GM19240 (cell line): ENCODE measurements at regions not wholly inside any gene's neighbourhood (a gene's known extent, or its start where the extent isn't known, plus 50 kb on each side); places are given as distances from the start of the nearest gene placed in this dataset.
"Not testable (repeated sequence)": the region's sequence is repeated elsewhere in the genome, so short reads cannot be mapped to it uniquely, and the experiment has no call there.

Experiments
- DNase-seq: peaks from one replicate; pipeline ENCODE4 v3.0.0; 2011; ENCODE audit warnings: low spot score; ENCODE audit not compliant: insufficient read length

DNA sequence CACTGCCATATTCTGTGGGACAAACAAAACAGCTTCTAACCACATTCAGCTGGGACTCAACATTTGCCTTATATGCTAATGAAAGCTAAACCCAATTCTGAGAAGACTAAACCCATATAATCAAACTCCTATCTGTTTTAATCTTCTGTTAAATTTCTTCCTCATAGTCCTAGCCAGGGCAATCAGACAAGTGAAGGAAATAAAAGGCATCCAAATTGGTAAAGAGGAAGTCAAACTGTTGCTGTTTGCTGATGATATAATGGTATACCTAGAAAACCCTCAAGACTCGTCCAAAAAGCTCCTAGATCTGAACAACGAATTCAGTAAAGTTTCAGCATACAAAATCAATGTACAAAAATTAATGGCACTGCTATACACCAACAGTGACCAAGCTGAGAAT is 157.1 kb downstream of the PHLDA1 start:
- no peak for DNase-seq

DNA sequence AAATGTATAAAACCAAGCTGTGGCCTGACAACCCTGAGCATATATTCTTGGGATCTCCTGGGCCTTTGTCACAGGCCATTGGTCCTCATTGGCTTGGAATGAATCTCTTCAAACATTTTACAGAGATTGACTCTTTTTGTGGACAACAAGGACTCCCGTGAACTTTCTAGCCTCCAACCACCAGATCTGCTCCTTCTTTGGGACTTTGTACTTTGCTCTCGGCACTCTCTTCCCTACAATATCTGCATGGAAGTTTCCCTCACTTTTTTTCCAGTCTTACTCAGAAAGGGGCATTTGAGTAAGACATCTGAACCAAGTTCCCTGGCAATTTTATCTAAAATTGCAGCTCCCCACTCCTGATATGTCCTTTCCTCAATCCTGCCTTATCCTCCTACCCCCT is 158.8 kb downstream of the PHLDA1 start:
- DNase-seq: no peak

- no peak for DNase-seq
Measured at GRCh38 chr12:75870878-75871277, 160.7 kb downstream of the PHLDA1 start.

DNA sequence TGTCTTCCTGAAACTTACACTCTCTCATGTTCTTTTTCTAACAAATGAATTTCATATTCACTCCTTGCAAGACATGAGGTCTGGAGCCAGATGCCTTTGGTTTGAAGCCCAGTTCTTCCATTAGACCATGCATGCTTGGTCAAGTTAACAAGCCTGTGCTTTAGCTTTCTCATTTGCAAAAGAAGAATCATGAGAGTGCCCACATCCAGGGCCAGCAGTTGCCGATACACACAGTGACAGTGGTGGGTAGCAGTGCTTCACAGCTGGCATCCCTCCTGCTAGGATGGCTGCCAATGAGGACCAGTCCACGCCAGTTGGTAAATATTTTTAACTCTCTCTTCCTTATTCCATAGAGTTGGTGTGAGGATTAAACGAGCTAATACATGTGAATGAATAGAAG is 163.1 kb downstream of the PHLDA1 start:
- DNase-seq: no peak

- DNase-seq: no peak
Measured at GRCh38 chr12:75865315-75865714, 166.3 kb downstream of the PHLDA1 start.

GRCh38 chr12:75864161-75864560 is 167.4 kb downstream of the PHLDA1 start:
- DNase-seq: no peak

DNA sequence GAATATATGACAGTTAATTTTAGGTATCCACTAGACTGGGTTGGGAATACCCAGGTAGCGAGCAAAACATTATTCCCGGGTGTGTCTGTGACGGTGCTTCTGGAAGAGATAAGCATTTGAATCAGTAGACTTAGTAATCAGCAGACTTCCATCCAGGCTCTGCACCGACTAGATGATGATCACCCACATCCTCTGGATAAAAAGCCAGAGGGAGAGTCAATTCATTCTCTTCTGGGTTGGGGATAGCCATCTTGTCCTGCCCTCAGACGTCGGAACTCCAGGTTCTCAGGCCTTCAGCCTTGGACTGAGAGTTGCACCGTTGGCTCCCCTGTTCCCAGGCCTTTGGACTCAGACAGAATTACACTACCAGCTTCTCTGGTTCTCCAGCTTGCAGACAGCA is 168.0 kb downstream of the PHLDA1 start:
- DNase-seq: no peak

DNA sequence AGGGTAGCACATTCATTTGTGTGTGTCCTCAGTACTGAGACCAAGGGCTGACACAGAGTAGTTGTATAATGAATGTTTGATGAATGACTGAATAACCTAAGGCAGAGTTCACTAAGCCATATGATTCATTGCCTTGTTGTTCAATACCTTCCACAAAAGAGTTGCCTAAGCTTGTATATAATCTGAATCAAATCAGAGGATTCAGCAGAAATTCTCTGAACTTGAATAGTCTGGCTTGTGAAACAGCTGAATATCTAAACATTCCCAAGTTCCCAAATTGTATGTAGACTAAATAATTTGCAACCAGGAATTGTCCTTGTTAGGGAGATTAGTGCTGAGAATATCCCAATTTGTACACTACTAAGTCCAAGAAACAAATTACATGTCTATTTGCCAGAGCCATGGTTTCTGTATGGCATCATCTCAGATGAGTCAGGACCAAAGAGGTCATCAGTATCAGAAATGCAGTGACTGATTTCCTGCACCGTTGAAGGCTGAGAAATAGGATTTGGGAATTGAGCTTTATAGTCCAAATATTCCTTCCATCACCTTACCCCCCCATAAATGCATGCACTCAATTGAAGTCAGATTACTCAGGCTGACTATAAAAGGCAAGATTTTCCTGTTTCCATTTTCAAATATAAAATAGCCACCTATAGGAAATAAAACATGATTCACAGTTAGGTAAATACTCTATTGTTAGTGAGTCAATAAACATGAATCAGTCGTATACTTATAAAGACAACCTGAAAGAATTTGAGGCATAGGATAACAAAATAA is 168.7 kb downstream of the PHLDA1 start:
- DNase-seq: no peak

DNA sequence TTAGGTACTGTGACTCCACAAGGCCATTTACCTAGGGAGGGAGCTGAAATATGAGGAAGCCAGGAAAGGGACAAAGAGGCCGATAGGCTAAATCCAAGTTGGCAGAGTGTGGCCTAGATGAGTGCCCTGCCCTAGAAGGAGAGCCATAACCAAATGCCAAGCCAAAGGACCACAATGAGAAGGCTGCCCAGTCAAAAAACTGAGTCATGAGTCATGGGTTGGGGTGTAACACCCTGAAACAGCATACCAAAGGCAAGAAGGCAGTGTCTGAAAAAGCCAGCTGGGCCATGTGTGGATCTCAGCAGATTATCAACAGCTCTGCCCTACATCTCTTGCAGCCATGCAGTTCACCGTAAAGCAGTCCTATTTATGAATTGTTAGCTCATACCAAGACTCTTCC is 171.7 kb downstream of the PHLDA1 start:
- no peak for DNase-seq

DNA sequence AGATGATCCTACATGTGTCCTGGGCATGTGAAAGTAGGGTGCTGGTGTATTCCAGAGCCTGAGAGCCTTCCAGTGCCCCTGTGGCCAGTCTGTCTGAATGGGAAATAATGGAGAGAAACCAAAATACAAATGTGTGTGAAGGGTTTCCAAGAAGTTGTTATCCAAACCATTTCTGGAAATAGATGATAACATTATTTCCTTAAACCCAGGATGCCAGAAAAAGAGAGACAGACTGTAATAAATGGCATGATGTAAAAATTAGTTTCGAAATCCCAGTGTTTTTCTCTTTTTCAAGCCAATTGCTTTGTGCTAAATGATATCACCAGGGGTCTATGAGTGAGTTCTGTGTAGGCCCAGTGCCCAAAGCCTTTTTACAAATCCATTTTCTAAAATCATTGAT is 175.3 kb downstream of the PHLDA1 start:
- no peak for DNase-seq

DNA sequence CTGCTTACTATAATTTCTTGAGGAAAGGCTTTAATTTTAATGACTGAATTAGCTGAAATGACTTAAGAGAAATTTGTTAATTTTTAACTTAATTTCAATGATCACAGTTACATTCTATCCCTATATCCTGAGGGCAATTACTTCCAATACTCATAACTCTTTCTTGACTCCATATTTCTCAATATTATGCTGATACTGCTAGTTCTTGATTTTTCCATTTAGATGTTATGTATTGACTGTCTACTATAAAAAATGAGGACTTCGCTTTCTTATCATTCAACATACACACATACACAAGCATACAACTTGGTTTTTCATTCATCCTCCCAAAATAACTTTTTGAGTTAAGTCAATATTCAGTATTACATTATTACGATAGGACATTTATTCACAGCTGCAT is 176.2 kb downstream of the PHLDA1 start:
- DNase-seq: no peak

DNA sequence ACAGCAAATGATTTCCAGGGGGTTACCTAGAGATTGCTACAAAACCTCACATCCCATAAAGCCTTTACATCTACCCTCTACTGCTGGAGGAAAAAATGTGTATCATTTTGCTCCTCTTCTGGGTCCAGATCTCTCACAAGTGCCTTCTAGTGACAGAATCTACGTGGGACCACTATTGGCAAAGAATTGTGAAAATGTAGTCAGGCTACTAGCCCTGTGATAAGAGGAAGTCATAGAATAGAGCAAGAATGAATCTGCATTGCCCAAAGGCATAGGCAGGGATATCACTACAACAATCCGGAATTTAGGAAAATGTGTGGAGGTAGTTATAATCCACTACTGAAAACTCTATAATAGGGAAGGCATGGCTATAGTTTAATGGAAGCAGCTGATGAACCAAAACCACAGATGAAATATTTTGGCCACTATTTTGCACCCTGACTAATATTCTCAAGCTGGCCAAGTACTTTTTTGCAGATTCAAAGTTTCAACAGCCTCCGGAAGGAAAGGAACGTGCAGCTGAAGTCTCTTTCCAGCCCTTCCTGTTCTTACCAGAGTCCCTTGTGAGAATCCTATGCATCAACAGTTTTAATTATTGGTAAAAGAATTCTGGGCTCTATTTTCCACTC is 176.8 kb downstream of the PHLDA1 start:
- DNase-seq: no peak

GRCh38 chr12:75854137-75854536 is 177.4 kb downstream of the PHLDA1 start:
- not testable (repeated sequence) for DNase-seq

DNA sequence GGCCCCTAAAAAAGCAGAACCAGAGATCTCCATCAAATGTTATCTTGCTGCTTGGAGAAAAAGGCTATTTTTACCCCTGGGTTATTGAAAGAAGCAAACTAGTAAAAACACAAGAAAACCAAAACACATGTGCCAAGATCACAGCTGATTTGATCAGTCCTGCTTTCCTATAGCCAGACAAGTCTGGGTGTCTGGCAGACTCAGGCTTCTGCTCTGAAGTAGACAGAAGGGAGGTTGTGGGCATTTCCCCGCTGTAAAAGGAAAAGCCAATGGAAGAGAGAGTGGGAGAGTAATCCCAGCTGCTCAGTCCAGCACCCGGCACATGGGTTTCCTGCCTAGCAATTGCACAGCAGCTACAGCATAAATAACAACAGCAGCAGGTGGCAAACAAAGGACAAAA is 177.9 kb downstream of the PHLDA1 start:
- no peak for DNase-seq

DNA sequence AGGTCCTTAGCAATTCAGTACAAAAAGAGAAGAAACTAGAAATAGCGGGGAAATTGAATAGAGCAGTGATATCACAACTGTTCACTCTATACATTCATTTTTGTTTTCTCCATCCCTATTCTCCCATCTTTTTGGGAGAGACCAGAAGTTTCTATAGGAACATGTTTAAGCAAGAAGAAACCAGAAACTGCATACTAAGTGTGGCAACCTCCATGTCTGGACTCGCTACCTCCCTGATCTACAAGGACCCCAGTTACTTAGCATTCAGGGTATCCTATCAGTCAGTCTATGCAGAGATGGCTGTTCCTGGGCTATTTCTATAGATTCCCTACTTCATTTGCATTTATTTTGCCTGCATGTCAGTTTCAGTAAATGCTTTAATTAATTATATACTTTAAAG is 178.6 kb downstream of the PHLDA1 start:
- DNase-seq: no peak

- no peak for DNase-seq
Measured at GRCh38 chr12:75852143-75852542, 179.4 kb downstream of the PHLDA1 start.

GRCh38 chr12:75850721-75851462 is 180.7 kb downstream of the PHLDA1 start:
- no peak for DNase-seq

- no peak for DNase-seq
Measured at GRCh38 chr12:75848961-75849360, 182.6 kb downstream of the PHLDA1 start.

DNA sequence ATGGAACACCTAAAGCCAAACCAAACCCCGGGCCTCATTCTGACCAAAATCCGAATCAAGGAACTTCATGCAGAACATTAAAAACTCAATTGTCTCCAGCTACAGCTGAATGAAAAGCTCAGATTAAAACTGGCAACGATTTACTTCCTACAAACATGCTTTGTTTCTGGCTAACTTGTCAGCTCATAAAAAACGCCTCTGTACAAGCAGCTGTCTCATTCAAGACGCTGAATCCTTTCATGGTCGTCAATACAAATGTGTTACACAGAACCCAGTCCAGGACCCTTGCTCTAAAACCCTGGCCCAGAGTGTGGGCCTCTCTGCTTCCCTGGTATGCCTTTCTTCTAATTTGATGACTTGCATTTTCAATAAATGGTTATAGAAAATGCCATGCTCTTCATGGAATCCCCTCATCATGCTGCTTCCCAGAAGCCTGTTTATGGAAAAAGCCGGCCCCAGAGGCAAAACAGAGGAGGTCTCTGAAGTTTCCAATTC is 183.1 kb downstream of the PHLDA1 start:
- no peak for DNase-seq

DNA sequence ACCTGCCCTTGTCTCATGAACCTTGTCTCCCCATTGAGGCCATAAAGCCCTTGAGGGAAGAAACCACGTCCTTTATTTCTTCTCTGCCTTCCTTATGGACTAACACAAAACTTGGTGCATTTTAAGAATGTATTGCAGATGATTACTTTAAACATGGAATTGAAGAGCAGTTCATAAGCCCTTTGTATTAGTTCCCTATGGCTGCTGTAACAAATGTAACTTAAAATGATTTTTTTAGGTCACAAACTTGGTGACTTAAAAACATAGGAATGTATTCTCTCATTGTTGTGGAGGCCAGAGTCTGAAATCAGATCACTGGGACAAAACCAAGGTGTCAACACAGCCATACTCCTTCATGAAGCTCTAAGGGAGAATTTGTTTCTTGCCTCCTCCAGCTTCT is 185.5 kb downstream of the PHLDA1 start:
- DNase-seq: no peak

DNA sequence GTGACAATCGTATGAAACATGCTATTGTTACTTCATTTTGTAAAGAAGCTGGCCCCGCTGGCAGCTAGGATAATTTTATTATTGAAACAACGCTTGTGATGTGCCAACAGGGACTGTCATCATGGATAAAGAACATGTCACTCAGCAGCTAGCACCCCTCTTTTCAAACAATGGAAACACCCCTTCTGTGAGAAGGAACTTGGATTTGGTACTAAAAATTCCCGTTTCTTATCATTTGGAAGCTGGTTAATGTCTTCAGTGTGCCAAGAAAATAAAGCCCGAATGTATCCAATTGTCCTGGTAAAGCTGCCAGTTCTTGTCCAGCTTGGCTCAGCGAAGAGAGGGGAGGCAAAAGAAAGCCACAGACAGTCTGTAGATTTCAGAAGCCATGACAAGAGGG is 186.6 kb downstream of the PHLDA1 start:
- no peak for DNase-seq

DNA sequence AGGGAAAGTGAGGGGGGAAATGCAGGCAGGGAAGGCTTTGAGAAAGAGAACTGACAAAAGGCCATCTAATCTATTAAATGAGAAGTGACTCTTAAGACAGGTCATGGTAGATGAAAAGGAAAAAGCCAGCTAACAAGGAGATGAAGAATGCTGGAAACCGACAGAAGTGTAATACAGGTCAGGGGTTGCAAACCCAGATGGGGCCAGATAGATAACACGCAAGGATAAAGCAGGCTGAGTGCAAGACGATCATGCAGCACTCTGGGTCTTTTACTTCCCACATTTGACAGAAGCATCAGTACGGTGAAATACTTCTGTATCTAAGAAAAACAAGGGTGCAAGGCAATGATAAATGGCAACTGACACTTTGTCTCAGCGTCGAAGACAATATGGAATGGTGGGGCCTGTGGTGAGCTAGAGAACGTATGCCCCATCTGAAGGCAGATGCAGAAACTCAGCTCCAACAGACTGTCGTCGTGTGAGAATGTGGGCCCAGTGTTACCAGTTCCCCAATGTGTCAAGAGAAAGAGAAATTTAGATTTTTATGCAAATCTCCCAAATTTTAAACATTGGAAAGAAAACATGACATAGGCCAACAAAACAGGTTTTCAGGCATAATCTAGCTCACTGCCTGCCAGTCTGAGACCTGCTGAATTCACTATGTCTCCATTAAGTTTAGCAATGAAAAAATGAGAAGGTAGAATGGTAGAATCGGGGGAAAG is 187.4 kb downstream of the PHLDA1 start:
- DNase-seq: no peak
